Panc1 (cell line): ENCODE measurements at regions not wholly inside any gene's neighbourhood (a gene's known extent, or its start where the extent isn't known, plus 50 kb on each side); places are given as distances from the start of the nearest gene placed in this dataset.

ENCODE experiments used
- ATAC-seq: fragments of 200-7000 bp; cut with Tn5 transposase; 2 replicates; pipeline ENCODE4 v1.9.1; 2020; ENCODE audit warnings: mild to moderate bottlenecking, moderate library complexity
- BruUV-seq: library from RNA; stranded (reverse); fragments of 400-500 nt; replicated peaks from 2 replicates; lab custom pipeline; 2021; lab: Mats Ljungman, UMichigan
- CTCF ChIA-PET: fragments of 300-600 bp; sonication (Branson Sonifier 250); formaldehyde crosslinking; loops from one replicate; lab custom pipeline; 2022; ENCODE audit warnings: antibody characterized with exemption; lab: Charles Lee
- POLR2A ChIA-PET: fragments of 300-600 bp; sonication (Branson Sonifier 250); formaldehyde crosslinking; loops from one replicate; lab custom pipeline; 2022; ENCODE audit warnings: antibody characterized with exemption; lab: Charles Lee
- DNase-seq: peaks from one replicate; pipeline ENCODE4 v3.0.0-alpha.2; 2010; ENCODE audit warnings: low read depth, low spot score
- H3K27ac ChIP-seq: 2 replicates; pipeline ENCODE4 v1.5.1; 2011; ENCODE audit warnings: mild to moderate bottlenecking, low read length, inconsistent platforms
- H3K27me3 ChIP-seq: fragments of 200-500 bp; sonication (Bioruptor generic); 2 replicates; pipeline ENCODE4 v1.6.0; 2014; ENCODE audit warnings: low read length, inconsistent platforms; ENCODE audit not compliant: control insufficient read depth, insufficient read depth
- H3K36me3 ChIP-seq: fragments of 200-500 bp; sonication (Bioruptor generic); 2 replicates; pipeline ENCODE4 v1.5.1; 2014; ENCODE audit warnings: inconsistent platforms, mild to moderate bottlenecking, low read length, moderate library complexity; ENCODE audit not compliant: control insufficient read depth, insufficient read depth
- H3K4me1 ChIP-seq: 2 replicates; pipeline ENCODE4 v1.5.1; 2011; ENCODE audit warnings: inconsistent platforms, mild to moderate bottlenecking, low read length, moderate library complexity; ENCODE audit not compliant: control insufficient read depth, insufficient read depth
- H3K4me3 ChIP-seq, 2 experiments: 2 replicates each; pipeline ENCODE4 v1.5.1; 2011 to 2012; ENCODE audit warnings: low read depth in 2 of 2, low read length in 2 of 2, mild to moderate bottlenecking in 2 of 2, inconsistent platforms in 1 of 2, moderate library complexity in 1 of 2
- H3K9me3 ChIP-seq: fragments of 200-500 bp; sonication (Bioruptor generic); 2 replicates; pipeline ENCODE4 v1.5.1; 2014; ENCODE audit warnings: low read depth, mild to moderate bottlenecking, inconsistent platforms, low read length, moderate library complexity; ENCODE audit not compliant: control insufficient read depth, insufficient read depth
- POLR2AphosphoS5 ChIP-seq: IDR thresholded peaks from 2 replicates; pipeline ENCODE4 v1.6.1; 2012; ENCODE audit warnings: mild to moderate bottlenecking, low read depth, low read length, moderate library complexity
- SIN3A ChIP-seq: IDR thresholded peaks from 2 replicates; pipeline ENCODE4 v1.6.1; 2012; ENCODE audit warnings: low read depth, mild to moderate bottlenecking, low read length, moderate library complexity, borderline replicate concordance; ENCODE audit not compliant: insufficient read depth
- TCF7L2 ChIP-seq: IDR thresholded peaks from 2 replicates; pipeline ENCODE4 v1.6.1; 2011; ENCODE audit warnings: mild to moderate bottlenecking, low read depth, low read length, inconsistent platforms
- in situ Hi-C: cut with HindIII; loops from 2 replicates; pipeline ENCODE4 v1.10.0; 2016; ENCODE audit warnings: low sequenced_read_pairs, low pct_unique_long_range_greater_than_20kb
- intact Hi-C: fragments of 100-400 bp; cut with micrococcal nuclease; formaldehyde crosslinking; loops from one replicate; pipeline ENCODE4 v1.10.0; 2022; ENCODE audit not compliant: unreplicated experiment
- TF ChIP-seq, protein P1 (sequence below): fragments of 450-650 bp; IDR thresholded peaks from 2 replicates; pipeline ENCODE4 v1.5.1; 2017; ENCODE audit warnings: mild to moderate bottlenecking
- TF ChIP-seq, protein P2 (sequence below), 2 experiments: IDR thresholded peaks; 2 replicates each; pipeline ENCODE4 v1.6.1; 2011 to 2012; ENCODE audit warnings: low read depth in 2 of 2, control low read depth in 1 of 2, low read length in 1 of 2, mild to moderate bottlenecking in 1 of 2, moderate library complexity in 1 of 2; ENCODE audit not compliant: insufficient read depth in 1 of 2

DNA sequence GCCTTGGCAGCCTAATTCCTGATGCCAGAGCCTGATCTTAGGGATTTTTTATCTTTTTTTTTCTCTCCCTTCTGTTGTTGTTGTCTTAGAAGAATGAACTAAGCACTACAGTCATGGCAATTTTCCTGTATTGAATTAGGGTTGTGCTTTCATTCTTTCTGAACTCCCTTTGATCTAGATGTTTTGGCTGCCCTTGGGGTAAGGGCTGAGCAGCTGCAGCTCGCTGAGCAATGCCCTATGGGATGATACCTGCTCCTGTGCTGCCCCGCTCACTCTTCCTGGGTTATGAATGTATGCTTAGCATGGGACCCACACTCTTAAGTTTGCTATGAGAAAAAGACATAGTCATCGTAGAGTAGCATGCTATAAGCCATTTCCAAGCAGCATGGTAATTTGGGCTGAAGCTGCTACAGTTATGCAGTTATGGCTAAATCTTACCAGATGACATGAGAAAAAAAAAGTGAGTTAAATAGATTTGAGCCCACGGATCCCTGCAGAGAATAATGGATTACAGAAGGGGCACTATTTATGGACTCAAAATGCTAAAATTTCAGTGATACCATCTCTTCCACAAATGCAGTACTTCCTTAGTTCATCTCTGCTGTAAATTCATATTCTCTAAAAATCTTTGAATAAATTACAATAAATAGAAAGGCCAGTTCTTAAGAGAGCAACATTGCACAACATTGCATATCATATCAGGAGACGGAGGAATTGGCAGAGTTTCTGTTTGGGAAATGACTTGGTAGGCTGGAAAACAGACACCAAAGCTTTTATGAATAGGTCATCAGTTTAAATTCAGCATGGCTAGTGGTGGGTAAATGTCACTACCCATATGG is 79.2 kb upstream of the PTHLH start:
- TF ChIP-seq SIN3A, result no peak
- TF ChIP-seq, protein P1, sequence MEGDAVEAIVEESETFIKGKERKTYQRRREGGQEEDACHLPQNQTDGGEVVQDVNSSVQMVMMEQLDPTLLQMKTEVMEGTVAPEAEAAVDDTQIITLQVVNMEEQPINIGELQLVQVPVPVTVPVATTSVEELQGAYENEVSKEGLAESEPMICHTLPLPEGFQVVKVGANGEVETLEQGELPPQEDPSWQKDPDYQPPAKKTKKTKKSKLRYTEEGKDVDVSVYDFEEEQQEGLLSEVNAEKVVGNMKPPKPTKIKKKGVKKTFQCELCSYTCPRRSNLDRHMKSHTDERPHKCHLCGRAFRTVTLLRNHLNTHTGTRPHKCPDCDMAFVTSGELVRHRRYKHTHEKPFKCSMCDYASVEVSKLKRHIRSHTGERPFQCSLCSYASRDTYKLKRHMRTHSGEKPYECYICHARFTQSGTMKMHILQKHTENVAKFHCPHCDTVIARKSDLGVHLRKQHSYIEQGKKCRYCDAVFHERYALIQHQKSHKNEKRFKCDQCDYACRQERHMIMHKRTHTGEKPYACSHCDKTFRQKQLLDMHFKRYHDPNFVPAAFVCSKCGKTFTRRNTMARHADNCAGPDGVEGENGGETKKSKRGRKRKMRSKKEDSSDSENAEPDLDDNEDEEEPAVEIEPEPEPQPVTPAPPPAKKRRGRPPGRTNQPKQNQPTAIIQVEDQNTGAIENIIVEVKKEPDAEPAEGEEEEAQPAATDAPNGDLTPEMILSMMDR, result no peak
- TF ChIP-seq POLR2AphosphoS5, result no peak
- TF ChIP-seq TCF7L2, result no peak
- TF ChIP-seq, protein P2, sequence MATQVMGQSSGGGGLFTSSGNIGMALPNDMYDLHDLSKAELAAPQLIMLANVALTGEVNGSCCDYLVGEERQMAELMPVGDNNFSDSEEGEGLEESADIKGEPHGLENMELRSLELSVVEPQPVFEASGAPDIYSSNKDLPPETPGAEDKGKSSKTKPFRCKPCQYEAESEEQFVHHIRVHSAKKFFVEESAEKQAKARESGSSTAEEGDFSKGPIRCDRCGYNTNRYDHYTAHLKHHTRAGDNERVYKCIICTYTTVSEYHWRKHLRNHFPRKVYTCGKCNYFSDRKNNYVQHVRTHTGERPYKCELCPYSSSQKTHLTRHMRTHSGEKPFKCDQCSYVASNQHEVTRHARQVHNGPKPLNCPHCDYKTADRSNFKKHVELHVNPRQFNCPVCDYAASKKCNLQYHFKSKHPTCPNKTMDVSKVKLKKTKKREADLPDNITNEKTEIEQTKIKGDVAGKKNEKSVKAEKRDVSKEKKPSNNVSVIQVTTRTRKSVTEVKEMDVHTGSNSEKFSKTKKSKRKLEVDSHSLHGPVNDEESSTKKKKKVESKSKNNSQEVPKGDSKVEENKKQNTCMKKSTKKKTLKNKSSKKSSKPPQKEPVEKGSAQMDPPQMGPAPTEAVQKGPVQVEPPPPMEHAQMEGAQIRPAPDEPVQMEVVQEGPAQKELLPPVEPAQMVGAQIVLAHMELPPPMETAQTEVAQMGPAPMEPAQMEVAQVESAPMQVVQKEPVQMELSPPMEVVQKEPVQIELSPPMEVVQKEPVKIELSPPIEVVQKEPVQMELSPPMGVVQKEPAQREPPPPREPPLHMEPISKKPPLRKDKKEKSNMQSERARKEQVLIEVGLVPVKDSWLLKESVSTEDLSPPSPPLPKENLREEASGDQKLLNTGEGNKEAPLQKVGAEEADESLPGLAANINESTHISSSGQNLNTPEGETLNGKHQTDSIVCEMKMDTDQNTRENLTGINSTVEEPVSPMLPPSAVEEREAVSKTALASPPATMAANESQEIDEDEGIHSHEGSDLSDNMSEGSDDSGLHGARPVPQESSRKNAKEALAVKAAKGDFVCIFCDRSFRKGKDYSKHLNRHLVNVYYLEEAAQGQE (IDR thresholded peaks at IDR 0.05; ENCODE audit: insufficient read depth in 1 of 2, low read depth in 2 of 2, low read length in 1 of 2), result no peak
- Histone ChIP-seq H3K4me3 (no peak overlapping the region), H3K4me1 (no peaks in the 10 kb centered on the region), H3K27me3 (no peaks in the 10 kb centered on the region), H3K9me3 (no peaks in the 10 kb centered on the region), H3K36me3 (no peaks in the 10 kb centered on the region), H3K27ac (no peak overlapping the region)
- ChIA-PET POLR2A (no interaction called here), CTCF (no interaction called here)
- no peak for ATAC-seq
- no TSS peak for BruUV-seq
- DNase-seq, result no peak
- intact Hi-C loops, result no loop called here
- in situ Hi-C loops, result no loop called here

DNA sequence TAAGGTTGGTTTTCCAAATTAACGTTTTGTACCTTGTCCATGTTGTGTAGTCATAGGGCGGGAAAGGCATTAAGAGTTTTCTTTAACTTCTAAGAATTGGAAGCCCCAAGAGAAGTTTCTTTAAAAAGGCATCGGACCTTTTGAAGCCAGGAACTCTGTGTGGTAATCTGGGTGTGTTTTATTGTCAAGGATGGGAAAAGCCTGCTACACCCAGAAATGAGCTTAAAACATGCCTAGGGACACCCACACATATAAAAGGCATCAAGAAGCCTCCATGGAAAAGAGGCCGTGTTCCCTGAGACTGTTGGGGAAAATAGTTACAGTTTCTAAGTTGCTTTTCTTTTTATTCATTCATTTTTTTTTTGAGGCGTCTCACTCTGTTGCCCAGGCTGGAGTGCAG is 81.0 kb upstream of the PTHLH start:
- in situ Hi-C loops (no loop called here), intact Hi-C loops (no loop called here)
- no peak overlapping the region for H3K27ac ChIP-seq
- no TSS peak for BruUV-seq
- H3K4me3 ChIP-seq, result no peak overlapping the region
- no peak for TF ChIP-seq SIN3A
- TF ChIP-seq, protein P1, result no peak
- no peak for TF ChIP-seq POLR2AphosphoS5
- TF ChIP-seq, protein P2 (IDR thresholded peaks at IDR 0.05; ENCODE audit: insufficient read depth in 1 of 2, low read depth in 2 of 2, low read length in 1 of 2), result no peak
- no peak for TF ChIP-seq TCF7L2
- DNase-seq (no peak), ATAC-seq (no peak)
- H3K9me3 ChIP-seq, result no peaks in the 10 kb centered on the region
- POLR2A ChIA-PET, result no interaction called here
- no peaks in the 10 kb centered on the region for H3K36me3 ChIP-seq
- H3K4me1 ChIP-seq, result no peaks in the 10 kb centered on the region
- no peaks in the 10 kb centered on the region for H3K27me3 ChIP-seq
- CTCF ChIA-PET, result no interaction called here
